GM21717 (cell line): ENCODE measurements at regions not wholly inside any gene's neighbourhood (a gene's known extent, or its start where the extent isn't known, plus 50 kb on each side); places are given as distances from the start of the nearest gene placed in this dataset.

Source experiments
- ATAC-seq: cut with Tn5 transposase; IDR thresholded peaks from one replicate; pipeline ENCODE4 v1.9.1; 2021; ENCODE audit warnings: mild to moderate bottlenecking, moderate library complexity; ENCODE audit not compliant: unreplicated experiment

GRCh38 chr2:9137379-9138150 lies 69.0 kb upstream of the ASAP2 start:
- ATAC-seq: no peak

GRCh38 chr2:9135822-9136558 lies 70.6 kb upstream of the ASAP2 start:
- ATAC-seq: no peak

- ATAC-seq: no peak
Observed at GRCh38 chr2:9127316-9127715, 79.3 kb upstream of the ASAP2 start.

GRCh38 chr2:9126540-9126939 lies 80.1 kb upstream of the ASAP2 start:
- no peak for ATAC-seq

- ATAC-seq: no peak
Observed at GRCh38 chr2:9124231-9124741, 82.3 kb upstream of the ASAP2 start.

GRCh38 chr2:9123069-9123468 lies 83.5 kb upstream of the ASAP2 start:
- ATAC-seq: no peak

GRCh38 chr2:9122367-9122766 lies 84.2 kb upstream of the ASAP2 start:
- ATAC-seq: no peak

GRCh38 chr2:9118383-9118960 lies 88.1 kb upstream of the ASAP2 start:
- ATAC-seq: no peak

GRCh38 chr2:9115229-9115628 lies 91.4 kb upstream of the ASAP2 start:
- no peak for ATAC-seq

- ATAC-seq: no peak
Observed at GRCh38 chr2:9114458-9114857, 92.2 kb upstream of the ASAP2 start.

- ATAC-seq: no peak
Observed at GRCh38 chr2:9113916-9114315, 92.7 kb upstream of the ASAP2 start.

GRCh38 chr2:9113262-9113661 lies 93.3 kb upstream of the ASAP2 start:
- no peak for ATAC-seq

GRCh38 chr2:9112079-9112721 lies 94.4 kb upstream of the ASAP2 start:
- ATAC-seq: no peak

GRCh38 chr2:9110893-9111569 lies 95.6 kb upstream of the ASAP2 start:
- ATAC-seq: no peak

- no peak for ATAC-seq
Observed at GRCh38 chr2:9110346-9110884, 96.2 kb upstream of the ASAP2 start.

GRCh38 chr2:9109871-9110270 lies 96.7 kb upstream of the ASAP2 start:
- no peak for ATAC-seq

GRCh38 chr2:9108210-9108967 lies 98.2 kb upstream of the ASAP2 start:
- ATAC-seq: no peak

- ATAC-seq: no peak
Observed at GRCh38 chr2:9107168-9108025, 99.2 kb upstream of the ASAP2 start.
